HG03442 (cell line): ENCODE measurements at regions not wholly inside any gene's neighbourhood (a gene's known extent, or its start where the extent isn't known, plus 50 kb on each side); places are given as distances from the start of the nearest gene placed in this dataset.

ENCODE experiments used
- ATAC-seq: cut with Tn5 transposase; IDR thresholded peaks from one replicate; pipeline ENCODE4 v1.9.1; 2021; ENCODE audit warnings: mild to moderate bottlenecking, moderate library complexity; ENCODE audit not compliant: unreplicated experiment

DNA sequence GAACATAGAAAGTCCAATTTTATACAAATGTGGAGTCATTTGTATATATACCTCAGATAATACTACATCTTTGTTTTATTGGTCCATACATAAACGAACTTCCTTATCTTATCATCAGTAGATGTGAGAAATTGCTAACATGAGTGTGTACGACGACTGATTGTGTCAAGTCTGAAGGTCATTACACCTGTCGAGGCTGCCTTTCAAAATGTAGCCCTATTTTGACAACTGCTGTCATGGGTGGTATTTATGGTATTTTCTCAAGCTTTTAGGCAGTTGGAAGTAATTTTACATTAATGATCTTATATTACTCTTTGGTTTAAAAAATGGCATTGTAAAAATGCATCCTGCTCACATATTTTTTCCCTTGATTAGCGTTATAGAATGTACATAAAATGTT lies 183.7 kb upstream of the DNAJC19 start:
- no peak for ATAC-seq

GRCh38 chr3:181134873-181135272 lies 145.3 kb upstream of the DNAJC19 start:
- ATAC-seq = no peak

GRCh38 chr3:181133832-181134231 lies 144.3 kb upstream of the DNAJC19 start:
- no peak for ATAC-seq

GRCh38 chr3:181105646-181106045 lies 116.1 kb upstream of the DNAJC19 start:
- no peak for ATAC-seq

- no peak for ATAC-seq
Observed at GRCh38 chr3:181103605-181104004, 114.1 kb upstream of the DNAJC19 start.

DNA sequence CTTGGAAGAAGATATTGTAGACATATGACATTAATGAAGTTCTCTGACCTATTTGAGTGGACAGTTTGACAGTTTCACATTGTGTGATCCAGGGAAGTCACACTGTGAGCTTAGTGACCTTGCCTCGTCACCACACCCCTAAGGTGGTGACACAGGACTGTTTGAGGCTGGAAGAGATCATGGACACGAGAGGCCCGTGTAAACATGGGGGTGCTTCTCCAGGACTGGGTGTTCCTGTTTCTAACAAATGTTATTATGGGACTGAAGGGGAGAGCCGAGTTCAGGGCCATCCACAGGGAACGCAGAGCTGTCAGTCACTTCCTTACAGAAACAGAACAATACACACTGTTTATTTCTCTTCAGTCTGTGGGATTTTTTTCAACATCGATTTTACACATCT lies 96.5 kb upstream of the DNAJC19 start:
- ATAC-seq = no peak

DNA sequence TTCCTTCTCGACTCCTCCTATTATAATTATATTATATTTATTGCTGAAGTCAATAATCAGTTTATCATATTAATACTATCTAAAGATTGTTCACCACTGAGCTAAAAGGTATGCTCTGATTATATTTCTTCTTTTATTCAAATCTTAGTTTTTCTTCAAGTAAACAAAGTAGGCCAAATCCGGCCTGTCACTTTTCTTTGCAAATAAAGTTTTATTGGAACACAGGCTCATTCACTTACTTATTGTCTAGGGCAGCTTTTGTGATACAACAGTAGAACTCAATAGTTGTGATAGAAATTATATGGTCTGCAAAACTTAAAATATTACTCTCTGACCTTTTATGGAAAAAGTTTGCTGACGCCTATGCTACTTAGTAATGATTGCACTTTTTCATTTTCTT lies 92.4 kb upstream of the DNAJC19 start:
- no peak for ATAC-seq

GRCh38 chr3:181076558-181076957 lies 87.0 kb upstream of the DNAJC19 start:
- no peak for ATAC-seq

- ATAC-seq = no peak
Observed at GRCh38 chr3:181075098-181075497, 85.6 kb upstream of the DNAJC19 start.

DNA sequence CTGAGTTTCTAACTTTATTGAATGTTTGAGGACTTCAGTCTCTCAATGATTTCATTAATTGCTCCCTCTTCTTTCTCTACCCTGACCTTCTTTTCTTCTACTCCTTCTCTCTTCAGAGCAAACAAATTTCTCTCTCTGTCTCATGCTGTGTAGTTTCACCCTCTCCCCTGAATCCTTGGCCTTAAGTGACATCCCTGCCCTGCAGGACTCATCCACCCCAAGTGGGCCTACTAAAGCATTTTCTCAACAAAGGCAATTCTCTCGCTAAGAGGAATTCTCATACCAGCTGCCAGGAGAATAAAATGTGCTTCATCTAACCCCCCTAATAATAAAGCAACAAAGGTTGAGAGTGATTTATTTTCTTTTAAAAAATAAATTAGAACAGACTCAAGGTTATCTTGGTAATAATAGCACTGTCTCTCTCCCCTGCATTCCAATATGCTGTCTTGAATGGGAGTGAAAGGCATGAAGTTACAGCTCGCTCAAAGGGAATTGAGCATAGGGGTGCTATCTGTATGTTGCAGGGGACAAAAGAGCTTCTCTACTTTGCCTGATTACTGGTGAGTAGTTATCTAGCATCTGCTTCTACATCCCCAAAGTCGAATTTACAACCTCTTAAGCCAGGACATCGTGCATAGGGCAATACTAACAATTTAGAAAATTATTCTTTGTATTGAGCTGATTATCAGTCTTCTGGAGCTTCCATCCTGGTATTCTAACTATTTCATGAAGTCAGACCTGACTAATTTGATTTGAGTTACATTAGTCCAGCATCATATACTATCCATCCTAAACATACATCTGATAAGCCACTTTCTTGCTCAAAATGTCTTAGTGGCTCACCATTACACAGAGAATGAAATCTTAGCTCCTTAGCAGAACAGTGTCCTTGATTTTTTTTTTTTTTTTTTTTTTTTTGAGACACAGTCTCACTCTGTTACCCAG lies 76.9 kb upstream of the DNAJC19 start:
- ATAC-seq = no peak

DNA sequence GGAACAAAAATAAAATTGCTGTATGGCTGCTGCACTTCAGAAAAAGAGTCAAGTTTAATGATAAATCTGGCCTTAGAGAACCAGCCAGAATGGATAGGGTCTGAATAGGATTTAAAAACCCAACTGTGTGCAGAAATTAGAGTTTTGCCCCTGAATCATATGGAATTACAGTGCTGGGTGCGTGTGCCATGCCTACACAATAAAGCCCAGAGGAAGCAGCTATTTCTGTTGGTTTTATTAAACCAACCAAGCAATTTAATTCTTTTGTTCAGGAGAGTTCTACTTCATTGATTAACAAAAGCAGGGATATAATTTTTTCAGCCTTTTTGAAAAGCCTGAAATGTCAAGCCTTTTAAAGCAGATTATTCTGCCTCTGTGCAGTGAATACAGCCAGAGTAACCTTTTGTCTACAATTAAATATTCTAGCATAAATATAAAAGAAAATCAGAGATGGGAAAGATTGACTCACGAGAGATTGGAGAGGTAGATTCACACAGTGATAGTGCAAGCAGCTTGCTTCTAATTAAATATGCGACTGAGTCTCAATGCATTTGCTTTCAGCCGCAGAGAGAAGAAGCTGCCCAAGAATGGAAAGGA lies 66.7 kb upstream of the DNAJC19 start:
- no peak for ATAC-seq

DNA sequence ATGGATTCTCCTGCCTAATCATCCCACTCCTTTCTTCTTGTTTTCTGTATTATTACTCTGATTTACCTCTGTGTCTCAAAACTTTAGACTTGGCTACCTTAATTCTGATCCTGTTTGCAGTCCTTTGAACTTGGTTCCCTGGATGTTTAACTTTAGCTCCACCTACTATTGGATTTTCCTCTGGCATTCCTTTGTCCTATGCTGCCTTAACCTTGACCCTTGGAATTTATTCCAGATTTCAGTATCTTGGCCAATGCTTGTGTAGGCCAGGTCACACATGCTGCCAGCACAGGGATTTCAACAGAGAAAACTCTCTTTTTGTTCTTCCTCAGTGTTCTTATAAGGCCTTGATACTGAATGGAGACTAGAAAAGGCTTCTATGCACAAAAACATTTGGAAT lies 65.0 kb upstream of the DNAJC19 start:
- no peak for ATAC-seq

DNA sequence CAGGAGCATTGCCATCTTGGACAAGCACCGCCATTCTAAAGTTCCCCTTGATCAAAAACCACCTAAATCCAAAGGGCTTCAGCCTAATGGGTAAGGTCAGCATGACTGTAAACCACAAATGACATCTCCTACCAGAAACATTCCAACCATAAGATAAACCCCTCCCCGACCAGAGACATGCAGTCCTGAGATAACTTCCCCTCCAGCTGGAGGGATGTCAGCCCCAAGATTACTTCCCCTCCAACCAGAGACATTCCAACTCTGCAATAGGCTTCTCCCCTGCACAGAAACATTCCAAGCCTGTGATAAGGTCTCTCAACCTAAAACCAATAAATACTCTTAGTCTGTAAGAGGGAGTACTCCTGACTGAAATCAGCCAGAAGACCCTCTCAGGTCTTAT lies 62.7 kb upstream of the DNAJC19 start:
- no peak for ATAC-seq

GRCh38 chr3:181050738-181051137 lies 61.2 kb upstream of the DNAJC19 start:
- ATAC-seq = no peak

GRCh38 chr3:181040030-181040429 lies 50.5 kb upstream of the DNAJC19 start:
- no peak for ATAC-seq
